ENCODE measurements at regions not wholly inside any gene's neighbourhood (a gene's known extent, or its start where the extent isn't known, plus 50 kb on each side); places are given as distances from the start of the nearest gene placed in this dataset.

DNA sequence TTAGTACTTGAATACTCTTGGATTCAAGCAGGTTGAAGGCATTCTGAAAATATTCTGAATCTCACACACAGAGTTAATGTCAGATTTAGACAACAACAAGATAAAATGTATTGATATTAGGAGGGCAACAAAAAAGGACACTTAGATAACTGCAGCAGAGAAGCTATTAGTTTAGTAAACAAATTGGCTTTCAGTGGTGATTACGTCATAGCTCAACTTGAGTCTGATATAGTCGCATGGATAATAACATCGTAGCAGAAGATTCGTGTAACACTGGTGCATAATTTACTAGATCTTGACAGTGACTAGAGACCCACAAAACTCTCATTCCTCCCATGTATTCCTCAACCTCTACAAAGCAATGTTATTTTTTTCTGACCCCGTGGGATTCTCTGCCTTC, 268.3 kb downstream of the KCNJ2 start:
- TF ChIP-seq, protein P1, sequence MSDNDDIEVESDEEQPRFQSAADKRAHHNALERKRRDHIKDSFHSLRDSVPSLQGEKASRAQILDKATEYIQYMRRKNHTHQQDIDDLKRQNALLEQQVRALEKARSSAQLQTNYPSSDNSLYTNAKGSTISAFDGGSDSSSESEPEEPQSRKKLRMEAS (IDR thresholded peaks at IDR 0.05) = no peak
- TF ChIP-seq TAF1 (IDR thresholded peaks at IDR 0.05; ENCODE audit: low read depth) (no peak), CREB1 (IDR thresholded peaks at IDR 0.05; ENCODE audit: low read depth) (no peak), YY1 (IDR thresholded peaks at IDR 0.05; ENCODE audit: low read depth) (no peak), EGR1 (IDR thresholded peaks at IDR 0.05) (no peak), TEAD4 (IDR thresholded peaks at IDR 0.05) (no peak), FOXM1 (IDR thresholded peaks at IDR 0.05; ENCODE audit: borderline replicate concordance, low read depth) (no peak), ZBTB7A (IDR thresholded peaks at IDR 0.05; ENCODE audit: low read depth) (no peak), CEBPB (IDR thresholded peaks at IDR 0.05) (no peak), EP300 (IDR thresholded peaks at IDR 0.05; ENCODE audit: borderline replicate concordance) (no peak), NFIC (IDR thresholded peaks at IDR 0.05) (no peak), RAD21 (IDR thresholded peaks at IDR 0.05; ENCODE audit: low read depth) (no peak), TCF12 (IDR thresholded peaks at IDR 0.05; ENCODE audit: low read depth) (no peak)
- TF ChIP-seq, protein P2, sequence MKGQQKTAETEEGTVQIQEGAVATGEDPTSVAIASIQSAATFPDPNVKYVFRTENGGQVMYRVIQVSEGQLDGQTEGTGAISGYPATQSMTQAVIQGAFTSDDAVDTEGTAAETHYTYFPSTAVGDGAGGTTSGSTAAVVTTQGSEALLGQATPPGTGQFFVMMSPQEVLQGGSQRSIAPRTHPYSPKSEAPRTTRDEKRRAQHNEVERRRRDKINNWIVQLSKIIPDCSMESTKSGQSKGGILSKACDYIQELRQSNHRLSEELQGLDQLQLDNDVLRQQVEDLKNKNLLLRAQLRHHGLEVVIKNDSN (IDR thresholded peaks at IDR 0.05) = no peak
- TF ChIP-seq, protein P3, sequence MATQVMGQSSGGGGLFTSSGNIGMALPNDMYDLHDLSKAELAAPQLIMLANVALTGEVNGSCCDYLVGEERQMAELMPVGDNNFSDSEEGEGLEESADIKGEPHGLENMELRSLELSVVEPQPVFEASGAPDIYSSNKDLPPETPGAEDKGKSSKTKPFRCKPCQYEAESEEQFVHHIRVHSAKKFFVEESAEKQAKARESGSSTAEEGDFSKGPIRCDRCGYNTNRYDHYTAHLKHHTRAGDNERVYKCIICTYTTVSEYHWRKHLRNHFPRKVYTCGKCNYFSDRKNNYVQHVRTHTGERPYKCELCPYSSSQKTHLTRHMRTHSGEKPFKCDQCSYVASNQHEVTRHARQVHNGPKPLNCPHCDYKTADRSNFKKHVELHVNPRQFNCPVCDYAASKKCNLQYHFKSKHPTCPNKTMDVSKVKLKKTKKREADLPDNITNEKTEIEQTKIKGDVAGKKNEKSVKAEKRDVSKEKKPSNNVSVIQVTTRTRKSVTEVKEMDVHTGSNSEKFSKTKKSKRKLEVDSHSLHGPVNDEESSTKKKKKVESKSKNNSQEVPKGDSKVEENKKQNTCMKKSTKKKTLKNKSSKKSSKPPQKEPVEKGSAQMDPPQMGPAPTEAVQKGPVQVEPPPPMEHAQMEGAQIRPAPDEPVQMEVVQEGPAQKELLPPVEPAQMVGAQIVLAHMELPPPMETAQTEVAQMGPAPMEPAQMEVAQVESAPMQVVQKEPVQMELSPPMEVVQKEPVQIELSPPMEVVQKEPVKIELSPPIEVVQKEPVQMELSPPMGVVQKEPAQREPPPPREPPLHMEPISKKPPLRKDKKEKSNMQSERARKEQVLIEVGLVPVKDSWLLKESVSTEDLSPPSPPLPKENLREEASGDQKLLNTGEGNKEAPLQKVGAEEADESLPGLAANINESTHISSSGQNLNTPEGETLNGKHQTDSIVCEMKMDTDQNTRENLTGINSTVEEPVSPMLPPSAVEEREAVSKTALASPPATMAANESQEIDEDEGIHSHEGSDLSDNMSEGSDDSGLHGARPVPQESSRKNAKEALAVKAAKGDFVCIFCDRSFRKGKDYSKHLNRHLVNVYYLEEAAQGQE (IDR thresholded peaks at IDR 0.05; ENCODE audit: low read depth) = no peak

DNA sequence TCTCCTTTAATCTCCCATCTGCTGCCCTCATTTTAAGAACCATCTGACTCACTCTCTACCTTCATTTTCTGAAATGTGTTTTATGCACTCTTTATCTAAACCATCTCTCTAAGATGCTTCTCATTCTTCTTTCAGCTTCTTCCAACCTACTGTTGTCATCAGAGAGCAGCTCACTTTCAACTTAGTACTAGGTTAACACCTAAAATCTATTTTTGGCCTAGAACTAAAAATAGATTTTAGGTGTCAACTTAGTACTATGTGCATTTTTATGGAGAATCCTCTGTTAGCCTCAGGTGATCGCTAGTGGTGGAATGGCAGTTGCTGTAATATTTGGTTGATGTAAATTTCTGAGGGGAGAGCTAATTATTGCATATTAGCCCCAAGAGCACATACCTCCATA, 277.1 kb downstream of the KCNJ2 start:
- TF ChIP-seq TCF12 (IDR thresholded peaks at IDR 0.05; ENCODE audit: low read depth) = no peak
- TF ChIP-seq, protein P2 (IDR thresholded peaks at IDR 0.05) = no peak
- TF ChIP-seq FOXM1 (IDR thresholded peaks at IDR 0.05; ENCODE audit: borderline replicate concordance, low read depth) = no peak
- TF ChIP-seq, protein P1 (IDR thresholded peaks at IDR 0.05) = no peak
- TF ChIP-seq CEBPB (IDR thresholded peaks at IDR 0.05) = no peak
- TF ChIP-seq, protein P3 (IDR thresholded peaks at IDR 0.05; ENCODE audit: low read depth) = no peak
- TF ChIP-seq TEAD4 (IDR thresholded peaks at IDR 0.05) = no peak
- TF ChIP-seq RAD21 (IDR thresholded peaks at IDR 0.05; ENCODE audit: low read depth) = no peak
- TF ChIP-seq TAF1 (IDR thresholded peaks at IDR 0.05; ENCODE audit: low read depth) = no peak
- TF ChIP-seq EP300 (IDR thresholded peaks at IDR 0.05; ENCODE audit: borderline replicate concordance) = no peak
- TF ChIP-seq NFIC (IDR thresholded peaks at IDR 0.05) = no peak
- no peak for TF ChIP-seq CREB1 (IDR thresholded peaks at IDR 0.05; ENCODE audit: low read depth)
- no peak for TF ChIP-seq EGR1 (IDR thresholded peaks at IDR 0.05)
- no peak for TF ChIP-seq YY1 (IDR thresholded peaks at IDR 0.05; ENCODE audit: low read depth)
- no peak for TF ChIP-seq ZBTB7A (IDR thresholded peaks at IDR 0.05; ENCODE audit: low read depth)

DNA sequence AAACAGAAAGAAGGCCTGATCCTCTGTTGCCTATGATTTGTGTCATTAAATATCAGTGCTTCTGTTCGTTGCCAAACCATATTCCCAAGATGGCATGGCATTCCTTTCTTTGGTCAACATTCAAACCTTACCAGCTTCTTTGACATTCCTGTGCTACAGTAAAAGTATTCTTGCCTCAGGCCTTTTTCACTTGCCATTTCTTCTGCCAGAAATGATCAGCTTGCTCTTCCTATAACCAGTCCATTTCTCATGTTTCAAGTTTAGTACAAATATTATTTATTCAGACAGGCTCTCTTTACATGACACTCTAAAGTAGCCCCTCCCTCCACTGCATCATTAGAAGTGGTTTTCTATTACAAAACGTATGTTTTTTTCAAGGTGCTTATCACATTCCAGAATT, 278.3 kb downstream of the KCNJ2 start:
- no peak for TF ChIP-seq EGR1 (IDR thresholded peaks at IDR 0.05)
- TF ChIP-seq ZBTB7A (IDR thresholded peaks at IDR 0.05; ENCODE audit: low read depth) = no peak
- no peak for TF ChIP-seq CREB1 (IDR thresholded peaks at IDR 0.05; ENCODE audit: low read depth)
- TF ChIP-seq NFIC (IDR thresholded peaks at IDR 0.05) = no peak
- no peak for TF ChIP-seq TAF1 (IDR thresholded peaks at IDR 0.05; ENCODE audit: low read depth)

DNA sequence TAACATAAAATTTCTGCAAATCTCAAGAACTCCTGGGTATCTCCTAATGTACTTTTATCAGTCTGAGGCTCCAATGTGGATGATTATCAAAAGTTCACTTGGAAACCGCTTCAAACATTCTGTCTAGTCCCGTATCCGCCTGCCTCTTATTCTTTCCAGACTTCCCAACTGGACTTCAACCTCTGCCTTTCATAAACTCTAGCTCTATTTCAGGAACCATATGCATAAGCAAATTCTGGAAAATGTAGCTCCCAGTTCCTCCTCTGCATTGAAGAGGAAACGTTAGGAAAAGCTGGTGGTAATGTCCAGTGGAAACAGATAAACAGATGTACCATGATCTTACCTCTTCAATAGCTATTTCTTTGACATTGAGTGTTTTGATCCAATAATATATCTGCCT, 285.0 kb downstream of the KCNJ2 start:
- TF ChIP-seq, protein P3 (IDR thresholded peaks at IDR 0.05; ENCODE audit: low read depth) = no peak
- TF ChIP-seq, protein P1 (IDR thresholded peaks at IDR 0.05) = no peak
- no peak for TF ChIP-seq NFIC (IDR thresholded peaks at IDR 0.05)
- no peak for TF ChIP-seq CEBPB (IDR thresholded peaks at IDR 0.05)
- no peak for TF ChIP-seq RAD21 (IDR thresholded peaks at IDR 0.05; ENCODE audit: low read depth)
- TF ChIP-seq FOXM1 (IDR thresholded peaks at IDR 0.05; ENCODE audit: borderline replicate concordance, low read depth) = no peak
- TF ChIP-seq TCF12 (IDR thresholded peaks at IDR 0.05; ENCODE audit: low read depth) = no peak
- TF ChIP-seq TAF1 (IDR thresholded peaks at IDR 0.05; ENCODE audit: low read depth) = no peak
- TF ChIP-seq TEAD4 (IDR thresholded peaks at IDR 0.05) = no peak
- TF ChIP-seq CREB1 (IDR thresholded peaks at IDR 0.05; ENCODE audit: low read depth) = no peak
- no peak for TF ChIP-seq EGR1 (IDR thresholded peaks at IDR 0.05)
- TF ChIP-seq ZBTB7A (IDR thresholded peaks at IDR 0.05; ENCODE audit: low read depth) = no peak
- TF ChIP-seq YY1 (IDR thresholded peaks at IDR 0.05; ENCODE audit: low read depth) = no peak
- TF ChIP-seq, protein P2 (IDR thresholded peaks at IDR 0.05) = no peak
- TF ChIP-seq EP300 (IDR thresholded peaks at IDR 0.05; ENCODE audit: borderline replicate concordance) = no peak
